OCI-M2 (cell line): ENCODE measurements at regions not wholly inside any gene's neighbourhood (a gene's known extent, or its start where the extent isn't known, plus 50 kb on each side); places are given as distances from the start of the nearest gene placed in this dataset.
"Not testable (repeated sequence)": the region's sequence is repeated elsewhere in the genome, so short reads cannot be mapped to it uniquely, and the experiment has no call there.

Experiments used
- DNase-seq: peaks from one replicate; lab custom pipeline; 2025; ENCODE audit not compliant: unreplicated experiment; lab: John Stamatoyannopoulos, UW

DNA sequence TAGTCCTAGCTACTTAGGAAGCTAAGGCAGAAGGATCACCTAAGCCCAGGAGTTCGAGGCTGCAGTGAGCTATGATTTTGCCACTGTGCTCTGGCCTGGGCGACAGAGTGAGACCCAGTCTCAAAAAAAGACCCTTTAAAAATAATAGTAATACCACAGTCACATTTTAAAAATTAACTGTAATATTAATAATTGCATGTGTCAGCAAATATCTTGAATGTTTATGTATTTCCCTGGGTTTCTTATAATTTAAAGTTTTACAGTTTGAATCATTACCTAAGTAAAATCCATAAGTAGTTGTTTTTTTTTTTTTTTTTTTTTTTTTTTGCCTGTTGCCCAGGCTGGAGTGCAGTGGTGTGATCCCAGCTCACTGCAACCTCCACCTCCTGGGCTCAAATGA, 69.2 kb downstream of the LYZL2 start:
- no peak for DNase-seq

DNA sequence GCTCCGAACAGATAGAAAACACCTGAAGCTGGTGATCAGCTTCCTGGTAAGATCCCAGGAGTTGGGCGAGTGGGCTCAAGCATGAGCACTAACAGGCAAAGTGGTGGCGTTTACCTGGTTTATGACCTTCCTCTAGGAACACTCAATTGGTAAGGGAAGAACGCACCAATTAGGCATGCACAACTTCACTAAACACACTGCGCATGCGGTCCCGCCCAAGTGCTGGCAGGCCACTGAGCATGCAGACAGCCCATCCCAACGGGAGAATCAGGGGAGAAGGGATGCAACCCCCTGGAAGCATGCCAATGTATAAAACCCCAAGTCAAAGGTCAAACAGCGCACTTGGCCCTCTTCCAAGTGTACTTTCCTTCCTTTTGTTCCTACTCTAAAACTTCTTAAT, 70.4 kb downstream of the LYZL2 start:
- DNase-seq, result no peak

DNA sequence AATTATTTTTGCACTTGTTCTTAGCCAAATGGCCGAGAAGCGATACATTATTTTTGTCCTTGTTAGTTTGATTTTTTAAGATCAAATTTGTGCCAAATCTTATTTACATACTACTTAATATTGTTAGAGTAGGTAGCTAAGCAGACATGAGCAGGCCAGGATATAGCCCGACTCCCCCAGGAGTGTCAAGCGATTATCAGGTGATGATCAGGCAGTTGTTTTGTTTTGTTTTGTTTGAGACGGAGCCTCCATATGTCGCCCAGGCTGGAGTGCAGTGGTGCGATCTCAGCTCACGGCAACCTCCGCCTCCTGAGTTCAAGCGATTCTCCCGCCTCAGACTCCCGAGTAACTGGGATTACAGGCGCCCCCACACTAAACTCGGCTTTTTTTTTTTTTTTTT, 71.1 kb downstream of the LYZL2 start:
- DNase-seq, result no peak

DNA sequence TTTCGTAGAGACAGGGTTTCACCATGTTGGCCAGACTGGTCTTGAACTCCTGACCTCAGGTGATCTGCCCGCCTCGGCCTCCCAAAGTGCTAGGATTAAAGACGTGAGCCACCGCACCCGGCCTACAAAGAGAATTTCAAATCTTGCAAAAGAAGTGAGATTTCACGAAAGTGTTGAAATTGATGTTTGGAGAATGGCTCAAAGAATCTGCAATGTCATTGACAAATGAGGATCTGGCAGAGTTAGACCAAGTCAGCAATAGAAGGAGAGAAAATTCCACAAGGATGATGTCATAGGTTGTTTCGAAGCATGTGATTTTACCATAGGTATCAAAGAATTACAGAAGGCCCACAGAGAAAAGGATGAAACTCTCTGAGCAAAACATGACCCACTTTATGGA, 71.7 kb downstream of the LYZL2 start:
- DNase-seq, result no peak

DNA sequence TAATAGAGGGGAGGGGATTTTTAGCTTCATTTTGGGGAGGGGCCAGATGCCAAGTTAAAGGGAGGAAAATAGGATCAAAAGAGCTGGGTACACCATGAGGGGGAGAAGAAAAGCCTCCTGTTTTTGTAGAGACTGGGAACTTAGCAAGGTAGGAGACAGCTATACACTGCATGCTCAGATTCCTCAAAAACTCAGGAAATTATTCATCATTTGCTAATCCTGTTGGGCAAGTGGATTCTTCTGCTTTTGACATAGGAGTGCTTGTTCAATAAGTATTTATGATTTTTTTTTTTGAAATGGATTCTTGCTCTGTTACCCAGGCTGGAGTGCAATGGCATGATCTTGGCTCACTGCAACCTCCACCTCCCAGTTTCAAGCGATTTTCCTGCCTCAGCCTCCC, 73.4 kb downstream of the LYZL2 start:
- no peak for DNase-seq

DNA sequence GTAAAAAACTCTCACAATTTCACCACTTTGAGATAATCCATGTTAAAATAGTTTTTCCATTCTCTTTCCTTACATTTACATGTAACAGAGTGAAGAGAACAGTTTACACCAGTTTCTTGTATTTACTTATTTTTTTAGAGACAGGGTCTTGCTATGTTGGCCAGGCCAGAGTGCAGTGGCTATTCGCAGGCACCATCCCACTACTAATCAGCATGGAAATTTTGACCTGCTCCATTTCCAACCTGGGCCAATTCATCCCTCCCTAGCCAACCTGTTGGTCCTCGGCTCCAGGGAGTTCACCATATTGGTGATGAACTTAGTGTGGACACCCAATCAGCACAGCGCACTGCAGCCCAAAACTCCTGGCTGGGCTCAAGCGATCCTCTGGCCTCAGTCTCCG, 74.1 kb downstream of the LYZL2 start:
- DNase-seq, result no peak

DNA sequence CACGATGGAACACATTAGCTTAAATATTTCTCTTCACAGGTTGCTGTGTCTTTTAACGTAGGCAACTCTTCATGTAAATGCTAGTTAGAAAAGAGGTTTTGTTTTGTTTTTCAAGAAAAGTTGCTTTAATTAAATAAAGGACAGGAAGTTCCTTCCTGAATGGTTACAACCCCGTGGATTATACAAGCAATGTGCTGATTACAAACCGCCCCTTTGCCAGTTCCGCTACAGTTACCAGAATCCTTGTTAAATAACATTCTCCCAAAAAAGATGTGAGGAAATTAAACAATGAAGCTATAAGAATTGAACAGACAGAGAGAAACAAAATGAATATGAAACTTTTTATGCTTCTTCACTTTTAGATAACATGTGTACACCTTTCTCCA, 75.1 kb downstream of the LYZL2 start:
- DNase-seq, result no peak

DNA sequence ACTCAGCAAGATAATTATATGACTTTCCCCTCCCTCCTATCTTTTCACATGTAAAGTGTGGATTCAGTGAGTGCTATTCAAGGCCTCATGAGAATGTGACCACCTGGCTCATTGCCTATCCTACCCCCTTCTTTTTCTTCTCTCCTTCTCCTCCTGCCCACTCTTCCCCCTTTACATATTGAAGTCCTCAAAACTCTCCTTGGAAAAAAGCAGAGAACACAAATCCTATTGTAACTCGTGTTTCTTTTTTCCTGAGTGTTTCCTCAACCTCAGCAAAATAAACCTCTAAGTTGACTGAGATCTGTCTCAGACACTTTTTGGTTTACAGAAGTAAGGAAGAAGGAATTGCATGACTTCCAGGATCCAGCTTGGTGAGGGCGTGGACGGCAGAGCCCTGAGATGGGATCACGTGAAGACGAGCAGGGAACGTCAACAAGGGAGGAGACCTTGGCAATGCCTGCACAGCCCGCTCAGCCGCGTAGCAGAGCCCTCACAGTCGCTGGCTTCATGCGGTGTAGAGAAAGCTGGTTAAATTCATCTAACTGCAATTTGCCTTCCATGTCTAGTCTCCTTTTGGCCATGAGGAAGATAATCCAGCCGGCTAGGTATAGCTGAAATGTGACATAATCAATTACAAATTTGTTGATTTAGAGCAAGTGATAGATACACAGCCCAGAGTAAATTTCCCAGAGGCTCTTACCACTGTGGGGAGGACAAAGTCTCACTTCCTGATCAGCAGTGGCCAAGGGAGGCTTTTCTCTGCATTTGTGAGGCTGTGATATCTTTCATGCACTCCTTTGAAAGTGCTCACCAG, 75.7 kb downstream of the LYZL2 start:
- peak; percentile 40 for DNase-seq

DNA sequence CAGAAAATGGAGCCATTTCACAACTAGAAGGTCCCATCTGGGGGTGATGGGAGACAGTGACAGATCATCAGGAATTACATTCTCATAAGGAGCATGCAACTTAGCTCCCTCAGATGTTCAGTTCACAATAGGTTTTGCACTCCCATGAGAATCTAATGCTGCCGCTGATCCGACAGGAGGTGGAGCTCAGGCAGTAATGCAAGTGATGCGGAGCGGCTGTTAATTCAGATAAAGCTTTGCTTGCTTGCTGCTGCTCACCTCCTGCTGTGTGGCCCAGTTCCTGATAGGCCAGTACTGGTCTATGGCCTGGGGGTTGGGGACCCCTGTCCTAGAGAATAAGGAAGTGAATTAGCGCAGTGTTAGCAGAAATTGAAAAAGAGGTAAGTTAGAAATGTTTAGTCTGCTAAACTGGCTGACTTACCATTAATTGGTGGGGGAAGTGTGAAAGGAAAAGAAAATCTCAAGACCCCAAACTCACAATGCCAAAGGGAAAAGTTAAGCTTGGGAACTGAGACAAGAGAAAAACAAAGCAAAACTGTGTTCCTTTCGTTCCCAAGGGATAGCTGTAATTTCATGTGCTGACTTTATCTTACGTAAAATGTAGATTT, 76.4 kb downstream of the LYZL2 start:
- DNase-seq, result peak; percentile 74

DNA sequence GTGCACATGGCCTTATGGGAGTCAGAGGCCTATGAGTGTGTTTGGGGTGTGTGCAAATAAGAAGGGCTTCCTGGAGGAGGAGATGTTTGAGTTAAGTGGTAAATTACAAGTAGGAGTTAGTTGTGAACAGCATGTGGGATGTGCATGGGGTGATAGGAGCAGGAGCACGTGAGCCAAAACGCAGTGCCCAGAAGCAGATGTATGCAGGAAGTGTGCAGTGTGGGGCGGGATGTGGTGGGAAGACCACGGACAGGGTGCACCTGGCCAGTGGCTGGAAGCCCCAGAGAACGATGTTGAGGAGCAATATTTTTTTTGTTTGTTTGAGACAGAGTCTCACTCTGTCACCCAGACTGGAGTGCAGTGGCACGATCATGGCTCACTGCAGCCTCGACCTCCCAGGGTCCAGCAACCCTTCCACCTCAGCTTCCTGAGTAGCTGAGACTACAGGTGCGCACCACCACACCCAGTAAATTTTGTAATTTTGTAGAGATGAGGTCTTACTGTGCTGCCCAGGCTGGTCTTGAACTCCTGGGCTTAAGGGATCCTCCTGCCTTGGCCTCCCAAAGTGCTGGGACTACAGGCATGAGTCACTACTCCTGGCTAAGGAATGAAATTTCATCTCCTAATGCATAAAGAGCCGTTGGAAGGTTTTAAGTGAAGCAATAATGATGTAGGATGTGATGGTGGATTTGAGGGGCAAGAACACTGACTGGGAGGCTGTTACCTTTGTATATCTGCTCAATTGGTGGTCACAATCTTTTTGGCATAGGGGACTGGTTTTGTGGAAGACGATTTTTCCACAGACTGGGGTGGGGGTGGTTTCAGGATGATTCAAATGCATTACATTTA, 78.4 kb downstream of the LYZL2 start:
- no peak for DNase-seq

DNA sequence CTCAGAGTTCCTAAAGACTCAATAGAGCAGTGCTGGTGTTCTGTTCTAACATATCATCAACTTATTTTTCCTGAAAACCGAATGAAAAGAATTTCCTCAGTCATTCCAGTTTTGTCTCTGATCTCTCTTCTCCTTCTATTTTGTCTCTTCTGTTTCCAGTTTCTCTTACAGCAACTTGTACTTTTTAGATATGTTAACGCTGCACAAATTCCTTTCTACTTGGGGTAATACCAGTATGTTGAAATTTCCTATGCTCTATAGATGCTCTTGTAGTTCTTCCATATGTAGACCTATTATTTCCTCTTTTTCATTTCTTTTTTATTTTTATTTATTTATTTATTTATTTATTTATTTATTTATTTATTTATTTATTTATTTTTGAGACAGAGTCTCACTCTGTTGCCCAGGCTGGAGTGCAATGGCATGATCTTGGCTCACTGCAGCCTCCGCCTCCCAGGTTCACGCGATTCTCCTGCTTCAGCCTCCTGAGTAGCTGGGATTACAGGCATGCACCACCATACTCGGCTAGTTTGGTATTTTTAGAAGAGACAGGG, 80.3 kb downstream of the LYZL2 start:
- DNase-seq, result not testable (repeated sequence)

DNA sequence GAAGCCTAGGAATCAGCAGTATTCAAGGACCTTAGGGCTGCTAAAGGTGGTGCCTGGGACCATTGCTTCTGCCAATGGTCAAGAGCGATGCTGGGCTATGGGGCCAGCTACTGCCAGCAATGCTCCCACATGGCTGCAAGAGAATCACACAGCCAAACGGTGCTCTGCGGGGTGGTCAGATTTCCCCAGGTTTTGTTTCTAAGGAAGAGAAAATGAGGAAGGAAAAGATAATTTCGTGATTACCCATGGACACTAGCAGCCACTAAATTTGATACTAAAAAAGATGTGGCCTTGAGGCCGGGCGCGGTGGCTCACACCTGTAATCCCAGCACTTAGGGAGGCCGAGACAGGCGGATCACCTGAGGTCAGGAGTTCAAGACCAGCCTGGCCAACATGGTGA, 83.0 kb downstream of the LYZL2 start:
- no peak for DNase-seq

DNA sequence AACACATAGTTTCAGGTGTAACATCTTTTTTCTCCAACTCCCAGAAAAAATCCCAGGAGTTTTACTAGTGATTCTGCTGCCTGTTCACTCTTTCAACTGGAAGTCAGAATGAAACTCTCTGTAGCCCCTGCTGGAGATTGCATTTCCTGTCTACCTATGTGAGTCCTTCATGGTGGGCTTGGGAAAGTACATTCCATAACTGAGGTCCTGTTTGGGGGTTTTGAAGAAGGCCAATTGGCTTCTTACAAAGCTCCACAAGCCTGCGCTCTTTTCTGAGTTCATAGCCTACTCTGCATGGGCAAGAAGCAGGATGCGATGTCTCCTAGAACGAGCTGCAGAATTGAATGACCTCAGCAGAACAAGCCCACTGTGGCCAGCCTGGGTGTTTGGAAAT, 86.7 kb downstream of the LYZL2 start:
- DNase-seq, result no peak

DNA sequence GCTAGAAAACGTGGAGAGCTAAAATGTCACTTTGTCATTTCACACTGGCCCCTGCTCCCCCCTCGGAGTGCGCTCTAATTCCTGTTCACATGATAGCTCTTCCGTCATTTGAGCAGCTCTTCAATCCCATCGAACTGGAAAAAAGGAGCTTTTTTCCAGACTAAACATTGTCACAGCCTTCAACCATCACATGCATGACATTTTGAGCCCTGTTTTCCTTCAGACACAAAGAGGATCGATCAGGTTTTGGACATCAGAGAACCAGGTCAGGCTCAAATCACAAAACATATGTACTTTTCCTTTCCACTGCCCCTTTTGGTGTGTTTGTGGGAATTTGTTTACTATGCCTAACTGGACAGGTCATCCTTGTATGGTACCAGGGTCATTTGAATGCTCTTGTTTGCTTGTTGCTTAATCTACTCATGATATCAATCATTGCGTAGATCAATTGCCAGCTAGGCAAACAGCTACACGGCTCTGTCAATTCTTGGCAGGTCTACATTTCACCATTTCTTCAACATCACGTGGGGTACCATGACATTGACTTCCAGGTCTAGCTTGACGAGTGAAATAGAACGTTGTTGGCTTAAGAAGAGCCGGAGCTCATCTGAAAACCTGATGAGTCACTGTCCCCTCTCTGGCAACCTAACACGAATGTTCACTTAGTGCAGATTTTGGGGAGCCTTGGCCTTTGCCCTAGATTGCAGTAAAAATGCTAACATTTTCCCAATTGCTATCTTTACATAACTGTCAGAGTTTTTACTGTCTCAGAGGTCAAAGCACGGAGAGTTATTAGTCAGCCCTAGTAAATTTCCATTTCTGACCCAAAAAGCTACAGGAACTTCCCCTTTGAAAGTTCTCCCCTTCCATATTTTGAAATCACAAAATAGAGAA, 87.3 kb downstream of the LYZL2 start:
- no peak for DNase-seq

DNA sequence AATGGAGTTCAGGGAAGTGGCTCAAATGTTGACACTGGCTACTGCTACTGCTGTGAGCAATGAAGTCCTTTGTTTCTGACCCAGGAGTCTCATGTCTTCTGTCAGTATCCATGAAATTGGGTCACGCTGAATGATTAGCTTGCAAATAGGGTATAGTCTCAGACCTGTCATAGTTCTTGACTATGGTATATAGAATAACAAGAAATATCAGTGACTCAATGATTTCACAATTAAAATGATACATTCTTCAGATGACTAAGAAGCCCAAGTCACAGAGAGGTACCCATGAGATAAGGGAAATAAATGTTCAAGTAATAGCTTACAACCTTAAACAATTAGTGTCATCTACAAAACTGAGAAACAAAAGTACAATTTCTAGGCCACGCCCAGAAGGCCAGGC, 89.3 kb downstream of the LYZL2 start:
- DNase-seq, result no peak

DNA sequence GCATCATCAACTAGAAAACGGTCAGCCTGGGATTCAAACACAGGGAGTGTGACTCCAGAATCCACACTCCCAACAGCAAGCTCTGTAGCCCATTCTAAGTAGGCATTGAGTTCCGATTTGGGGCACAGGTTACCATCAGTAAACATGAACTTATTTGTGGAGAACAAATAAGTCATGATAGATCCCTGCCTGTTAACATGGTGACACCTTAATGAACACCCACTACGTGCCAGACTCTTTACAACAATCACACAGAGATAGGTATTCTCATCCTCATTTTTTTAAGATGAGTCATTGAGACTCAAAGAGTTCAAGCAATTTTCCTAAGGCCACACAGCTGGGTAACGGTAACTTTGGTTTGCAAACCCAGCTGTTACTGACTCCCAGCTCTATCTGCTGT, 91.5 kb downstream of the LYZL2 start:
- no peak for DNase-seq

DNA sequence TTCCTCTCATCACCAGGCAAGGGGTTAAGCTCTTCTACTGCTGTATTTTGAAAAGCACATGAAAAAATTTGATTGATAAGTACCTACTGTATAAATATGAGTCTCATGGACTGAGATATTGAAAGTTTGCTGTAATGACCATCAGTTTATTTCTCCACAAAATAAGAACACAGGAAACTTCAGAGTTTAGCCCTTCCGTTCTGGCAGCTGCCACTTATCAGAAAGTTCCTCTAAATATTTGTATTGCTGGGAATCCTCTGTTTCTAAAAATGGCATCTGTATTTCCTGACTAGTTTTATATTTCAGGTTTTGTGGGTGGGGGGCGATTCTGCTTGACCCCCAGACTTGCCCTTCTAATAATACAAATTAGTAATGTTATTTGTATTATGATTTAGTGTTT, 92.0 kb downstream of the LYZL2 start:
- no peak for DNase-seq

DNA sequence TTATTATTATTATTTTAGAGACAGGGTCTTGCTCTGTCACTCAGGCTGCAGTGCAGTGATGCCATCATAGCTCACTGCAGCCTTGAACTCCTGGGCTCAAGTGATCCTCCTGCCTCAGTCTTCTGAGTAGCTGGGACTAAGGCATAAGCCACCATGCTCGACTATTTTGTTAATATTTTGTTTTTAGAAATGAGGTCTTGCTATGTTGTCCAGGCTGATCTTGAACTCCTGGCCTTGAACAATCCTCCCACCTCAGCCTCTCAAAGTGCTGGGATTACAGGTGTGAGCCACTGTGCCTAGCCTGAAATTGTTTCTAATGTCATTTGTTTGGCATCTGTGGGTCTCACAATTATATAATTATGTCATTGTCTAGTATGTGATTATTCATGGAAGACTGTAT, 92.4 kb downstream of the LYZL2 start:
- not testable (repeated sequence) for DNase-seq

DNA sequence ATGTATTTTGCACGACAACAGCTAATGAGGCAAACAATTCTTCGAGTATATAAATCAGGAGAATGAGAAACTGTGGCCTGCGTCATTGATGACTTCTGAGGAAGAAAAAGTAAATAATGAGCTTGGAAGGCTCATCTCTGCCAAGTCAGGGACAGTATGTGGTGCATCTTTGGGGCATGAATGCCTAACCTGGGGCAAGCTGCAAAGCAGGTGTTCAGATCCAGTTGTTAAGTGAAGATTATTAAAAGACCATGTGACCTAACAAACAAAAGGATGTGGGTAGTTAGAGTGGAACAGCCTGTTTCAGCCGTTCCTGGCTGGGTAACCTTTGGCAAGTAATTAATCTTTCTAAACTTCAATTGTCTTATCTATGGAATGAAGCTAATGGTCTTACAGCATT, 93.0 kb downstream of the LYZL2 start:
- DNase-seq, result no peak

DNA sequence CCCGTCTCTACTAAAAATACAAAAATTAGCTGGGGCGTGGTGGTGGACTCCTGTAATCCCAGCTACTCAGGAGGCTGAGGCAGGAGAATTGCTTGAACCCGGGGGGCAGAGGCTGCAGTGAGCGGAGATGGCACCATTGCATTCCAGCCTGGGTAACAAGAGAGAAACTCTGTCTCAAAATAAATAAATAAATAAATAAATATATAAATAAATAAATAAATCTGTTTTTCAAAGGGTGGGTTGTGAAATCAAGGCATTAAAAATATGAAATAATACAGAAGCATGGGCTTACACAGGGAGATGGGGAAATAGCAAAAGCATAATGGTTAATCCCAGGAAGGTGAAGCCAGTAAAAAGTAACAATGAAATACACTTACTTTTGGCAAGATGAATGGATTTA, 93.9 kb downstream of the LYZL2 start:
- no peak for DNase-seq
